ENCODE measurements at regions not wholly inside any gene's neighbourhood (a gene's known extent, or its start where the extent isn't known, plus 50 kb on each side); places are given as distances from the start of the nearest gene placed in this dataset.
A peak's percentile ranks its signal among the peaks of the same experiment; 100 is the strongest.

DNA sequence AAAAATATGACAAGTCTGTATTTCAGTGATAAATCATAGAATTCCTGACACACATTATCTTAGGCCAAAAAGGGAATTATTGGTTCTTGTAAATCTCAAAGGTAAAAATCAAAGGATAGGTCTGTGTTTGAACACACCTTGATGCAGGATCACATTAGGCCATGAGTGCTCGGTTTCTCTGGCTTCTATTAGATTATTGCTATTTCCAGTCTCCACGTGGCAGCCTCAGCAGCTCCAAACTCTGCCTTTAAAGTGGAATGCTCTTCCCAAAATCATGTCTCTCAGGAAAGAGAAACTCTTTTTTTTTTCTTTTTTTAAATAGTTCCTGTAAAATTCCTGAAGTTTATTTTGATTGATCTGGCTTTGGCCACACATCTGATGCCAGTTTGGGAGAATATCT, 105.6 kb upstream of the FRMD6 start:
- POLR2A ChIA-PET, result interaction anchor here (0.7 kb wide), 1 partner anchor 10 kb away, joined by 3 read pairs; no protein-coding TSS in a partner anchor
- CTCF ChIA-PET, result interaction anchor here (0.8 to 1.7 kb wide), 3 partner anchors 11 to 263 kb away, joined by 3 to 14 read pairs (median 3); no protein-coding TSS in a partner anchor
- H3K79me2 ChIP-seq (ENCODE audit: control insufficient read depth, insufficient read depth, low read length), result no peaks in the 10 kb centered on the region
- H4K20me1 ChIP-seq (replicated peaks; ENCODE audit: control insufficient read depth, extremely low read depth, insufficient read depth, low read length), result no peaks in the 10 kb centered on the region
- H3K9ac ChIP-seq (replicated peaks; ENCODE audit: extremely low read depth, insufficient read depth, low read length), result peak overlapping the region; percentile 5
- no peaks in the 10 kb centered on the region for H3K36me3 ChIP-seq (ENCODE audit: control insufficient read depth in 2 of 2, extremely low read depth in 1 of 2, insufficient read depth in 2 of 2, low read length in 2 of 2)
- no peaks in the 10 kb centered on the region for H3K9me3 ChIP-seq (replicated peaks; ENCODE audit: control insufficient read depth, insufficient read depth, low read length)
- FAIRE-seq, result no peak
- H3K4me1 ChIP-seq (ENCODE audit: control insufficient read depth, extremely low read depth, insufficient read depth, low read length), result peaks cover 32% of the 10 kb centered on the region
- BruUV-seq (replicated peaks), result no TSS peak
- no peak overlapping the region for H2AFZ ChIP-seq (ENCODE audit: low read depth, low read length)
- no peaks in the 10 kb centered on the region for H3K9me1 ChIP-seq (replicated peaks; ENCODE audit: control insufficient read depth, extremely low read depth, insufficient read depth, low read length)
- intact Hi-C loops (cut with micrococcal nuclease), result loop anchor here (2.0 to 10.0 kb wide), 2 partner anchors 103 to 261 kb away; no protein-coding TSS in a partner anchor
- dilution Hi-C loops (cut with MboI; ENCODE audit: extremely low pct_ligation_motif_present, low sequenced_read_pairs), result no loop called here
- DNase-seq (ENCODE audit: low read depth, low spot score), result no peak
- no peak overlapping the region for H3K4me2 ChIP-seq (ENCODE audit: insufficient read depth, low read length)
- TF ChIP-seq FOS (IDR thresholded peaks at IDR 0.05; ENCODE audit: borderline replicate concordance, insufficient read depth, low read length), result no peak
- TF ChIP-seq JUN (IDR thresholded peaks at IDR 0.05; ENCODE audit: borderline replicate concordance, insufficient read depth, insufficient read length, low read depth), result no peak
- TF ChIP-seq GATA2 (IDR thresholded peaks at IDR 0.05; ENCODE audit: insufficient read depth, insufficient read length, low read depth, low read length), result no peak
- no peak for TF ChIP-seq POLR2AphosphoS5 (IDR thresholded peaks at IDR 0.05; ENCODE audit: insufficient read depth, low read depth, low read length)
- no peak for TF ChIP-seq MYC (IDR thresholded peaks at IDR 0.05; ENCODE audit: low read depth, low read length)
- peak overlapping the region; percentile 96 for H3K27ac ChIP-seq (ENCODE audit: insufficient read depth, low read depth, low read length)
- H3K4me3 ChIP-seq (replicated peaks in 1 of 3; ENCODE audit: insufficient read depth in 1 of 3, low read depth in 1 of 3, low read length in 3 of 3), result no peak overlapping the region
- H3K27me3 ChIP-seq (ENCODE audit: control insufficient read depth in 2 of 2, insufficient read depth in 2 of 2, low read length in 2 of 2), result no peaks in the 10 kb centered on the region

DNA sequence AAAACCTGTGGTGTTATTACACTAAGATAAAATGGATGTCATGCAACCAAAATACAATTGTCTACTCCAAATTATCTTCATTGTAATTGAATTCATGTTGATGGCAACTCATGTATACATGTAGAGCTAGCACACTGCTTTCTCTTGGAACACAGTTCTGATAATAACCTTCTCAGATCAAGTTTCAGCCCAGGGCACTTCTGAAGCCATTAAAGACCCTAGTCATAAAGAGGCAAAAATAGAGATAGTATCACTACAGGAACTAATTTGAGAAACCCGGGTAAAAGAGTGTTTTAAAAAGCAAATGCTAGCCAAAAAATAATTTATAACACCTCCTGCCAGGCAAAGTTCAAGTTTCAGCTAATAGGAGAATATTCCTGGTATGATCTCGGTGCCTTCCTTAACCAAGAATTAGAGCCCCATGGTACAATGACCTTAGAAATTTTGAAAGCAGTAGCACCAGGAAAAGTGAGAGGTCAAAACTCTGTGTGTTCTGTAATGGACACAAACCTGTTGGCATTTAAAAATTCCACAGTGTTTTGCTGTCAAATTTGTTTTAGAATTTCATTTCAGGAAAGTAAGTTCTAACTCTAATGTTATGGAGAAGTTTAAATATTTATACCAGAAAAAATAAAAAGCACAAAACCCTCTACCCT, 105.0 kb upstream of the FRMD6 start:
- Histone ChIP-seq H4K20me1 (replicated peaks; ENCODE audit: control insufficient read depth, extremely low read depth, insufficient read depth, low read length) (no peaks in the 10 kb centered on the region), H3K9me3 (replicated peaks; ENCODE audit: control insufficient read depth, insufficient read depth, low read length) (no peaks in the 10 kb centered on the region), H3K79me2 (ENCODE audit: control insufficient read depth, insufficient read depth, low read length) (no peaks in the 10 kb centered on the region), H3K4me2 (ENCODE audit: insufficient read depth, low read length) (peak overlapping the region; percentile 53), H3K9ac (replicated peaks; ENCODE audit: extremely low read depth, insufficient read depth, low read length) (peak overlapping the region; percentile 75), H3K27ac (ENCODE audit: insufficient read depth, low read depth, low read length) (peak overlapping the region; percentile 96), H2AFZ (ENCODE audit: low read depth, low read length) (no peak overlapping the region), H3K4me3 (replicated peaks in 1 of 3; ENCODE audit: insufficient read depth in 1 of 3, low read depth in 1 of 3, low read length in 3 of 3) (no peak overlapping the region), H3K36me3 (ENCODE audit: control insufficient read depth in 2 of 2, extremely low read depth in 1 of 2, insufficient read depth in 2 of 2, low read length in 2 of 2) (no peaks in the 10 kb centered on the region), H3K9me1 (replicated peaks; ENCODE audit: control insufficient read depth, extremely low read depth, insufficient read depth, low read length) (no peaks in the 10 kb centered on the region), H3K27me3 (ENCODE audit: control insufficient read depth in 2 of 2, insufficient read depth in 2 of 2, low read length in 2 of 2) (no peaks in the 10 kb centered on the region), H3K4me1 (ENCODE audit: control insufficient read depth, extremely low read depth, insufficient read depth, low read length) (peaks cover 32% of the 10 kb centered on the region)
- FAIRE-seq (no peak), DNase-seq (ENCODE audit: low read depth, low spot score) (no peak)
- intact Hi-C loops (cut with micrococcal nuclease) (loop anchor here (1.0 to 10.0 kb wide), 6 partner anchors 7 to 262 kb away; no protein-coding TSS in a partner anchor), dilution Hi-C loops (cut with MboI; ENCODE audit: extremely low pct_ligation_motif_present, low sequenced_read_pairs) (no loop called here)
- TF ChIP-seq EZH2 (IDR thresholded peaks at IDR 0.05; ENCODE audit: borderline replicate concordance, low read depth, low read length, severe bottlenecking), result no peak
- TF ChIP-seq, protein P1, sequence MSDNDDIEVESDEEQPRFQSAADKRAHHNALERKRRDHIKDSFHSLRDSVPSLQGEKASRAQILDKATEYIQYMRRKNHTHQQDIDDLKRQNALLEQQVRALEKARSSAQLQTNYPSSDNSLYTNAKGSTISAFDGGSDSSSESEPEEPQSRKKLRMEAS (IDR thresholded peaks at IDR 0.05; ENCODE audit: insufficient read depth, insufficient read length), result no peak
- no peak for TF ChIP-seq GATA2 (IDR thresholded peaks at IDR 0.05; ENCODE audit: insufficient read depth, insufficient read length, low read depth, low read length)
- no peak for TF ChIP-seq POLR2AphosphoS5 (IDR thresholded peaks at IDR 0.05; ENCODE audit: insufficient read depth, low read depth, low read length)
- no peak for TF ChIP-seq POLR2A (IDR thresholded peaks at IDR 0.05; ENCODE audit: low read depth, low read length)
- no peak for TF ChIP-seq JUN (IDR thresholded peaks at IDR 0.05; ENCODE audit: borderline replicate concordance, insufficient read depth, insufficient read length, low read depth)
- no peak for TF ChIP-seq FOS (IDR thresholded peaks at IDR 0.05; ENCODE audit: borderline replicate concordance, insufficient read depth, low read length)
- TF ChIP-seq MYC (IDR thresholded peaks at IDR 0.05; ENCODE audit: low read depth, low read length), result no peak
- TF ChIP-seq, protein P2, sequence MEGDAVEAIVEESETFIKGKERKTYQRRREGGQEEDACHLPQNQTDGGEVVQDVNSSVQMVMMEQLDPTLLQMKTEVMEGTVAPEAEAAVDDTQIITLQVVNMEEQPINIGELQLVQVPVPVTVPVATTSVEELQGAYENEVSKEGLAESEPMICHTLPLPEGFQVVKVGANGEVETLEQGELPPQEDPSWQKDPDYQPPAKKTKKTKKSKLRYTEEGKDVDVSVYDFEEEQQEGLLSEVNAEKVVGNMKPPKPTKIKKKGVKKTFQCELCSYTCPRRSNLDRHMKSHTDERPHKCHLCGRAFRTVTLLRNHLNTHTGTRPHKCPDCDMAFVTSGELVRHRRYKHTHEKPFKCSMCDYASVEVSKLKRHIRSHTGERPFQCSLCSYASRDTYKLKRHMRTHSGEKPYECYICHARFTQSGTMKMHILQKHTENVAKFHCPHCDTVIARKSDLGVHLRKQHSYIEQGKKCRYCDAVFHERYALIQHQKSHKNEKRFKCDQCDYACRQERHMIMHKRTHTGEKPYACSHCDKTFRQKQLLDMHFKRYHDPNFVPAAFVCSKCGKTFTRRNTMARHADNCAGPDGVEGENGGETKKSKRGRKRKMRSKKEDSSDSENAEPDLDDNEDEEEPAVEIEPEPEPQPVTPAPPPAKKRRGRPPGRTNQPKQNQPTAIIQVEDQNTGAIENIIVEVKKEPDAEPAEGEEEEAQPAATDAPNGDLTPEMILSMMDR (IDR thresholded peaks at IDR 0.05; ENCODE audit: extremely low read depth in 1 of 2, insufficient read depth in 1 of 2, low read depth in 1 of 2, low read length in 2 of 2), result no peak
- ChIA-PET CTCF (interaction anchor here (0.9 to 3.2 kb wide), 9 partner anchors 12 to 263 kb away, joined by 3 to 14 read pairs (median 5); partner anchors contain the start of gene FRMD6), POLR2A (interaction anchor here (0.6 to 1.1 kb wide), 7 partner anchors 12 to 152 kb away, joined by 3 to 8 read pairs (median 3); partner anchors contain the start of gene FRMD6)
- TSS peak; percentile 98 for BruUV-seq (replicated peaks)

Measured in endothelial cell of umbilical vein (primary cell).